ENCODE measurements at regions not wholly inside any gene's neighbourhood (a gene's known extent, or its start where the extent isn't known, plus 50 kb on each side); places are given as distances from the start of the nearest gene placed in this dataset.

- TF ChIP-seq CTCF (IDR thresholded peaks at IDR 0.05; ENCODE audit: poor library complexity) (no peak), EZH2 (IDR thresholded peaks at IDR 0.05; ENCODE audit: borderline replicate concordance) (no peak), EZH2phosphoT487 (IDR thresholded peaks at IDR 0.05; ENCODE audit: low read depth, severe bottlenecking, unreplicated experiment) (no peak)
Observed at GRCh38 chr13:50326271-50326670, 311.0 kb downstream of the KCNRG start.

All from hepatocyte (in vitro differentiated cells).